ENCODE measurements at regions not wholly inside any gene's neighbourhood (a gene's known extent, or its start where the extent isn't known, plus 50 kb on each side); places are given as distances from the start of the nearest gene placed in this dataset.

DNA sequence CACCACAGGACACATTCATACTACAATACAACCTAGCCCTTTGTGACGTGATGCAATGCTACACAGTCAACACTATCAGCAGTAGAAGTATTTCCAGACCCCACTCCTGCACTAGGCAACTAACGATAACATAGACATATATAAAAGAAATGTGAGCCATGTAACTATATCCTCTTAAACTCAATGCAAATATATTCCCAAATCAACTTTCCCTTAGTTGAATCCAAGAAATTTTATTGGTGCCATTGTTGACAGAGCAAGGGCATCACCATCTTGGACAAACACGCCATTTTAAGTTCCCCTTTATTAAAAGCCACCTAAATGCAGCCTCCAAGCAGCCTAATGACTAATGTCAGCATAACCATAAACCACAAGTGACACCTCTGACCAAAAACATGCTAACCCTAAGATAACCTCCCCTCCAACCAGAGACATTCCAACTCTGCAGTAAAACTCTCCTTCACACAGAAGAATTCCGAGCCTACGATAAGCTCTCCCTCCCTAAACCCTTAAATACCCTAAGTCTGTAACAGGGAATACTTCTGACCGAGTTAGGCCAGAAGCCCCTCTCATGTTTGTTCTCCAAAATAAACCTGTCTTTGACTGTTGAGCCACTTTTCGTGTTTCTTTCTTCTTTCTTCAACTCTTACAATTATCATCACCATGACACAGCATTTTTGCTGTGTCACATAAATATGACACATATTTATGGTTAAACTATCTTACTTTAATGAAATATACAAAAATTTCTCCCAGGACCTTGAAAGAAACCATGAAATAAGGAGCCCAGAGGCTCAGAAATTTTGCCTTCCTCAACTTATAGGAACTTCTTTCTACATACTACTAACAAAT is 1497.8 kb downstream of the EFNA5 start:
- no peak for DNase-seq

- DNase-seq: no peak
Measured at GRCh38 chr5:106171708-106172107, 1499.0 kb downstream of the EFNA5 start.

DNA sequence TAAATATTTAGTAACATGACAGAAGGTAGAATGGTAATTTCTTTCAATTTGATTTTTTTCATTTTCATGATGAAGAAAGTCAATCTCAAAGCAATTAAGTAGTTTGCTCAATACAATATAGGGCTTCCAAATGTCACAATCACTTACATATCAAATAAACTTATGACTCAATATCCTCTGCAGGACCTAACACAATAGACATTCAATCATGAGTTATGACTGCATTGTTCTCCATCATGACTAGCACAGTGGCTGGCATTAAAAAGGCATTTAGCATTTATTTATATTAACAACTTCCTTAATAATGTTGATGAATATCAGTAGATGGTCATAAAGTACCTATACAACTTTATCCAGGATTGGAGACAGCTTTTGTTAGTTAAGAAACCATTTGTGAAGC is 1499.6 kb downstream of the EFNA5 start:
- no peak for DNase-seq

- DNase-seq: no peak
Measured at GRCh38 chr5:106167766-106168165, 1503.0 kb downstream of the EFNA5 start.

DNA sequence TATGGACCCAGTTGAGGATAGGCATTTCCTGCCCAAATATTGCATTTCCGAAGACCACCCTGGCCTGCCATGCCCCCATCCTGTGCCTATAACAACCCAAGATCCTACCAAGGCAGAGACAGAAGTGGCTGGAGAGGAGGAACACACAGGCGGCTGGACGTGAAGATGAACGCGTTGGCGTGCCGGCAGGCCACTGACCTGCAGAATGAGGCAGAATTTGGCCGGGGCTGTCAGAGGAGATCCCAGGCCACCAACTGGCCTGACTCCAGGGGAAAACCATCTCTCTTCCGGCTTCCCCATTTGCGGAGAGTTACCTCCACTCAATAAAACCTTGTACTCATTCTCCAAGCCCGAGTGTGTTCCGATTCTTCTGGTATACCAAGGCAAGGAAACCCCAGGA is 1507.5 kb downstream of the EFNA5 start:
- no peak for DNase-seq

GRCh38 chr5:106159616-106160015 is 1511.1 kb downstream of the EFNA5 start:
- no peak for DNase-seq

GRCh38 chr5:106154280-106154716 is 1516.4 kb downstream of the EFNA5 start:
- no peak for DNase-seq

DNA sequence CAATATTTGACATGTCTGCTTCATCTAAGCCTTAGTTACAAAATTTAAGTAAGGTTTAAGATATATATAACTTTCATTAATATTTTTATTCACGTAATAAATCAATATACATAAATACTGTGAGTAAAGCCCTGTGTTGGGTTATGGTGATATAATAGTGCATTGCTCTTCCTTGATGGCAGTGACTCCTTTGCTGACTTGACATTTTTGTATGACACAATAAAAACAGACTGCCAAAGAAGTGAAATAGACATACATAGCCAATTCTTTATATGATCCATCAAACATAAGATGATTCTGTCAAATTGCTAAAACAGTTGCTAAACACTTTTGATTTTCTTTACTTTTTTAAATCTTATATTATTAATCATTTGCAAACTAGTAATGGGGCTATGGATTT is 1518.2 kb downstream of the EFNA5 start:
- no peak for DNase-seq

- no peak for DNase-seq
Measured at GRCh38 chr5:106142116-106142515, 1528.6 kb downstream of the EFNA5 start.

- no peak for DNase-seq
Measured at GRCh38 chr5:106140101-106140500, 1530.6 kb downstream of the EFNA5 start.

GRCh38 chr5:106136061-106136460 is 1534.7 kb downstream of the EFNA5 start:
- no peak for DNase-seq

- no peak for DNase-seq
Measured at GRCh38 chr5:106135473-106135872, 1535.3 kb downstream of the EFNA5 start.

GRCh38 chr5:106134549-106134948 is 1536.2 kb downstream of the EFNA5 start:
- DNase-seq: no peak

DNA sequence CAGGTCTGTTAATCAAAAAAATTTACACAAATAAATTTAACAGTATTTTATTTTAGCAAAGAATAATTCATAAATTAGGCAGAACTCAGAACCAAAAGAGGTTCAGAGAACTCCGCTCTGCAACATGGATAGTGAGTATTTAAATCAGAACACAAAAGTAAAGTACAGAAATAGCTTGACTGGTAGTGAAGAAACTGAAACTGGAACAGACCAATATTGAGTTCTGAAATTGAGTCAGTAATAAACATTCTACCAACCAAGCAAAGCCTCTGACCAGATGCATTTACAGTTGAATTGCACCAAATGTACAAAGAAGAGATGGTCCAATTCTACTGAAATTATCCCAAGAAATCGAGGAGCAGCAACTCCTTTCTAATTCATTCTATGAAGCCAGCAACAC is 1542.8 kb downstream of the EFNA5 start:
- no peak for DNase-seq

DNA sequence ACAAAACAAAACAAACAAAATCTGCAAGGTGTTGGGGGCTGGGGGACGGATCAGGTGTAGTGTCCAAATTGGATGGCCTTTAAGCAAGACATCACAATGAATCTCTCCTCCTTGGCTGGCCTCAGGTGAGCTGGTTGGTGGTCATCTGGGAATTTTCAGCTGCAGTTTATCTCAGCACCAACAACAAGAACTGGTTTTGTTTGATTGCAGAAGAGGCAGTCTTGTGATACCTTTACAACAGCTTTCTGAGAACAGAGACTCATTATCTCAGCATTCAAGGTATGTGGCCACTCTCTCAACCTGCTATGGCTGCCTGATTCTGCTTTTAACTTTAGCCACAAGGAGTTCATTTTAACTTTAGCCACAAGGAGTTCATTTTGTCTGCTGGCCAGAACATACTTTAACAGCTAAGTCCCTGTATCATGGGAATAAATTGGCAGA is 1543.4 kb downstream of the EFNA5 start:
- no peak for DNase-seq

- peak; percentile 43 for DNase-seq
Measured at GRCh38 chr5:106121972-106122605, 1548.6 kb downstream of the EFNA5 start.

GRCh38 chr5:106116682-106117081 is 1554.1 kb downstream of the EFNA5 start:
- no peak for DNase-seq

DNA sequence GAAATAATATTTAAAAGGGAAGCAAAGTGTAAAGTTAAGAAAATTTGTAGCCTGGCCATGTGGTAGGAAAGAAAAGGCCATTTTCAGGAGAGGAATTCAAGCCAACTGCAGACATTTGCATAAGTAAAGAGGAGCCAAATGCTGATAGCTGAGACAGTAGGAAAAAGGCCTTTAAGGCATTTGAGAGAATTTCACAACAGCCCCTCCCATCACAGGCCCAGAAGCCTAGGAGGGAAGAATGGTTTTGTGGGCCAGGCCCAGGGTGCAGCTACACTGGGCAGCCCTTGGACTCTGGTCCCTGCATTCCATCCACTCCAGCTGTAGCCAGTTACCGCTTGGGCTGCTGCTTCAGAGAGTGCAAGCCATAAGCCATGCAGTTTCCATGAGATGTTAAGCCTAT is 1556.8 kb downstream of the EFNA5 start:
- DNase-seq: no peak

- no peak for DNase-seq
Measured at GRCh38 chr5:106106384-106106783, 1564.4 kb downstream of the EFNA5 start.

DNA sequence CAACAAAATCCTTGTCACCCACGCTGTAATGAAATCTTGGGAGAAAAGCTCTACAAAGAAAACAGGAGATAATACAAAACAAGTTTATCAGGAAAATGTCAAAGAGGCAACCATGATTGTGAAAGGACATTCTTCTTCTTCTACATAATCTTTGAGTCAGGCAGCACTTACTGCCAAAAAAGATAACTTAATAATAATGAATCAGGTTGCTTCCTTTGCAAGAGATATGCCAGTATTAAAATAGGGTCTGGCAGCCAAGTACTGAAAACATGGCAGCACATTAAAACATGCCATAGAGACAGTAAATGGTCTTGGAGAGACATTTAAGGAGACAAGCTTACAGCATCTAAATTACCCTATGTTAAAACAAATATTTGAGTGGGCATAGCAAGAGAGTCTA is 1573.4 kb downstream of the EFNA5 start:
- DNase-seq: no peak

DNA sequence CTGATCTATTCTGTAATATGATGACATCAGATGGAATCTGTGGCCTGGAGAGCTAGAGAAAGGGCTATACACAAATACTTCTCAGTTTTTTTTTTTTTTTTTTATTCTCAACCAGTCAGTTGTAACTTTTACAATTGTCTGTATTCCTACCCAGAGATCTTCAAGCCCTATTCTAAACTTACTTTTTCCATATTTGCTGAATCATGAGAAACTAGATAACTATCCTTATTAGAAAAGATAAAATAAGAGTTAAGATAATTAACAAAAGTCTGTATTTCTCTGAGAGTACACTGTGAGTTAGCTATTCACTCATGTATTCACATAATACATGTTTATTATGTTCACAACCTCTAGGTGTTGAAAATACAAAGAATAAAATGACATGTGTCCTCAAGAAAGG is 1575.9 kb downstream of the EFNA5 start:
- DNase-seq: no peak

DNA sequence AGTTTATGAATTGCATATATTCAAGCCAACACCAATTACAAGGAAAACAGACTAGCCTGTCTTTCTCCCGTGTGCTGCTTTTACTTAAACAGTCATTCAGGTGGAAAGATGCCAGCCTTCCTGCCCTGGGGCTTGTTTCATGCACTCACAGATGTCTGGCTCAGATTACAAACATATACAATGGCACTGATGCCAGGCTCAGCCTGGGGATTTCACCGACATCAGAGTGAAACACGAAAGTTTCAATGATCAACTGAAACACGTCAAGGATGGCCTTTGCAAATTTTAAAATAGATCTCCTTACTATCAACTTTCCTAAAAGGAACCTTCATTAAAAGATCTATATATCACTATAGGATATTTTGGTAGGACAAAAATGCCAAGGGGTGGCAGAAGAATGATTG is 1576.5 kb downstream of the EFNA5 start:
- DNase-seq: peak; percentile 10

GRCh38 chr5:106093134-106093533 is 1577.6 kb downstream of the EFNA5 start:
- no peak for DNase-seq

GRCh38 chr5:106092455-106092854 is 1578.3 kb downstream of the EFNA5 start:
- DNase-seq: no peak

DNA sequence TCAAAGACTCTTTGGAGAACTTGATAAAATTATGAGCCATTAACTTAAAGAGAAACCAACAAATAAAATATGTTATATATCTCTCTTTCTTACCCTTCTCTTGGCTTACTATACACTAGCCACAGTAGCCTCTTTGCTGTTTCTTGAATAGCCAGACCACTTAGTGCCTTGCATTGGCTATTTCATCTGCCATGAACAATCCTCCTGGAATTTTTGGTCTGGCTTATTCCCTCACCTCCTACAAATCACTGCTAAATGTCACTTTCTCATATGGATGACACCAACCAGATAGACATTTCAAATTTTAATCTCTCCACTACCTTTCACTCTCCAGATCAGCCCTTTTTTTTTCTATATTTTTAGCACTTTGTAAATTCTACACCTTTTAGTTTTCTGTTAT is 1581.7 kb downstream of the EFNA5 start:
- DNase-seq: no peak

All from RPMI8226 (cell line).